ENCODE measurements at regions not wholly inside any gene's neighbourhood (a gene's known extent, or its start where the extent isn't known, plus 50 kb on each side); places are given as distances from the start of the nearest gene placed in this dataset.
A peak's percentile ranks its signal among the peaks of the same experiment; 100 is the strongest.

- no peak overlapping the region for H3K4me3 ChIP-seq (replicated peaks in 1 of 4; ENCODE audit: control extremely low read depth in 1 of 4, insufficient read depth in 1 of 4, low read depth in 3 of 4, low read length in 4 of 4)
- peak; percentile 2 to 66 for DNase-seq (ENCODE audit: low read depth in 2 of 2)
- H3K9me3 ChIP-seq (ENCODE audit: control insufficient read depth, insufficient read depth, low read depth, low read length): no peaks in the 10 kb centered on the region
- no peaks in the 10 kb centered on the region for H3K36me3 ChIP-seq (ENCODE audit: control insufficient read depth, insufficient read depth, low read length)
- H3K79me2 ChIP-seq (ENCODE audit: control insufficient read depth, insufficient read depth, low read length): no peaks in the 10 kb centered on the region
- no peak overlapping the region for H3K27ac ChIP-seq (ENCODE audit: insufficient read depth, low read length)
- H4K20me1 ChIP-seq (ENCODE audit: control insufficient read depth, extremely low read depth, insufficient read depth, low read length): no peaks in the 10 kb centered on the region
- H2AFZ ChIP-seq (ENCODE audit: low read length): no peak overlapping the region
- no peaks in the 10 kb centered on the region for H3K4me1 ChIP-seq (ENCODE audit: control insufficient read depth, extremely low read depth, insufficient read depth, low read length)
- no peak for TF ChIP-seq CTCF (conservative IDR thresholded peaks at IDR 0.05 in 1 of 2, IDR thresholded peaks at IDR 0.05 in 1 of 2; ENCODE audit: low read depth in 1 of 2, low read length in 2 of 2)
- H3K27me3 ChIP-seq (ENCODE audit: control insufficient read depth, insufficient read depth, low read length): peaks cover 11% of the 10 kb centered on the region
- H3K4me2 ChIP-seq (ENCODE audit: extremely low read depth, insufficient read depth, low read length): no peak overlapping the region
- H3K9ac ChIP-seq (ENCODE audit: insufficient read depth, low read length): no peak overlapping the region
These were observed 208.5 kb upstream of the ROPN1 start for GRCh38 chr3:124200407-124200806.

GRCh38 chr3:124201226-124201625 is 209.3 kb upstream of the ROPN1 start:
- H3K79me2 ChIP-seq (ENCODE audit: control insufficient read depth, insufficient read depth, low read length): no peaks in the 10 kb centered on the region
- no peak overlapping the region for H2AFZ ChIP-seq (ENCODE audit: low read length)
- no peaks in the 10 kb centered on the region for H3K4me1 ChIP-seq (ENCODE audit: control insufficient read depth, extremely low read depth, insufficient read depth, low read length)
- H3K9ac ChIP-seq (ENCODE audit: insufficient read depth, low read length): no peak overlapping the region
- H3K4me3 ChIP-seq (replicated peaks in 1 of 4; ENCODE audit: control extremely low read depth in 1 of 4, insufficient read depth in 1 of 4, low read depth in 3 of 4, low read length in 4 of 4): no peak overlapping the region
- no peak overlapping the region for H3K27ac ChIP-seq (ENCODE audit: insufficient read depth, low read length)
- no peak for DNase-seq (ENCODE audit: low read depth in 2 of 2)
- no peak for TF ChIP-seq EZH2 (IDR thresholded peaks at IDR 0.05; ENCODE audit: low read length, missing control alignments)
- no peak for TF ChIP-seq CTCF (conservative IDR thresholded peaks at IDR 0.05 in 1 of 2, IDR thresholded peaks at IDR 0.05 in 1 of 2; ENCODE audit: low read depth in 1 of 2, low read length in 2 of 2)
- no peaks in the 10 kb centered on the region for H3K36me3 ChIP-seq (ENCODE audit: control insufficient read depth, insufficient read depth, low read length)
- H3K27me3 ChIP-seq (ENCODE audit: control insufficient read depth, insufficient read depth, low read length): peaks cover 11% of the 10 kb centered on the region
- no peaks in the 10 kb centered on the region for H4K20me1 ChIP-seq (ENCODE audit: control insufficient read depth, extremely low read depth, insufficient read depth, low read length)
- no peaks in the 10 kb centered on the region for H3K9me3 ChIP-seq (ENCODE audit: control insufficient read depth, insufficient read depth, low read depth, low read length)
- H3K4me2 ChIP-seq (ENCODE audit: extremely low read depth, insufficient read depth, low read length): no peak overlapping the region

DNA sequence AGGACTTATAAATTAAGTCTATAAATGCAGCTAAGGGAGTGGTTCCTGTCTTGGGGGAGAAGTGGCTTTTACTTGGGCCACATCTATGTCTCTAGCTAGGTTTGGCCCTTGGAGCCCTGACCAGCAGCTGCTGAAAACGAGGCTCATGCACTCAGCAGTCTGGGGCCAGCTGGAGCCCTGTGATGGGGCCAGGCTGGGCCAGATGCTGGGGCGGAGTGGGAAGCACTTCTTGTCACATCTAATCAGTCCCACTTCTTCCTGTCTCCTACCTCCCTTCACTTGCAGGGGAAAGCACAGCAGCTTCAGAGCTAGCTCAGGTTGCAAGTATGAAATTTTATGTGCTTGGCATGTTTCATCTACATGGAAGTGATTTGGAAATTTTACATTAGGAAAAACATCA is 209.9 kb upstream of the ROPN1 start:
- Histone ChIP-seq H3K4me3 (replicated peaks in 1 of 4; ENCODE audit: control extremely low read depth in 1 of 4, insufficient read depth in 1 of 4, low read depth in 3 of 4, low read length in 4 of 4) (no peak overlapping the region), H3K27ac (ENCODE audit: insufficient read depth, low read length) (no peak overlapping the region), H3K27me3 (ENCODE audit: control insufficient read depth, insufficient read depth, low read length) (peaks cover 11% of the 10 kb centered on the region), H4K20me1 (ENCODE audit: control insufficient read depth, extremely low read depth, insufficient read depth, low read length) (no peaks in the 10 kb centered on the region), H3K9ac (ENCODE audit: insufficient read depth, low read length) (no peak overlapping the region), H3K4me1 (ENCODE audit: control insufficient read depth, extremely low read depth, insufficient read depth, low read length) (no peaks in the 10 kb centered on the region), H2AFZ (ENCODE audit: low read length) (no peak overlapping the region), H3K9me3 (ENCODE audit: control insufficient read depth, insufficient read depth, low read depth, low read length) (no peaks in the 10 kb centered on the region), H3K79me2 (ENCODE audit: control insufficient read depth, insufficient read depth, low read length) (no peaks in the 10 kb centered on the region), H3K4me2 (ENCODE audit: extremely low read depth, insufficient read depth, low read length) (no peak overlapping the region), H3K36me3 (ENCODE audit: control insufficient read depth, insufficient read depth, low read length) (no peaks in the 10 kb centered on the region)
- DNase-seq (ENCODE audit: low read depth in 2 of 2): no peak
- TF ChIP-seq EZH2 (IDR thresholded peaks at IDR 0.05; ENCODE audit: low read length, missing control alignments) (no peak), CTCF (conservative IDR thresholded peaks at IDR 0.05 in 1 of 2, IDR thresholded peaks at IDR 0.05 in 1 of 2; ENCODE audit: low read depth in 1 of 2, low read length in 2 of 2) (no peak)

All from fibroblast of lung (primary cell).